ENCODE measurements at regions not wholly inside any gene's neighbourhood (a gene's known extent, or its start where the extent isn't known, plus 50 kb on each side); places are given as distances from the start of the nearest gene placed in this dataset.

DNA sequence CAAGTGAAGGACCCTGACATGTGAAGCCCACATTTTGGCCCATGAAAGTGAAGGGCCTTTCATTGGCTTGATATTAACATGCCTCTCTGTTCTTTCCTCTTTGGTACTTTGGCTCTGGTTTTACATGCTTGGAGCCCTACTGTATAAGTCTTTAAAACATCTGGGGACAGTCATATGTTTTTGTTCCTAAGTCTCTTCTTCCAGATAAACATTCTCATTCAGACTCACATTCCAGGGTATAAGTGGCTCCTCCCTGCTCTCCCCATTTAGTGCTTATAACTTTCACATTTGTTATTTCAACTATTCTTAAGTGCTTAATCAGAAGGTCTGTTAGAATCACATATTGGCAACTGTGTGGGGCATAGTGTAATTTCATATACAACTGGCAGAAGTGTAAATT lies 1932.2 kb upstream of the CELF4 start:
- no peak overlapping the region for H3K4me3 Mint-ChIP-seq
- no peak overlapping the region for H3K27ac ChIP-seq (ENCODE audit: low read depth, low read length)
- no peak for DNase-seq
- peaks cover 9% of the 10 kb centered on the region for H3K4me1 ChIP-seq (ENCODE audit: control insufficient read depth, insufficient read depth, low read length)
- H3K9ac ChIP-seq (ENCODE audit: extremely low read depth, low read length, poor library complexity, severe bottlenecking): no peak overlapping the region
- H3K4me1 Mint-ChIP-seq: peaks cover 16% of the 10 kb centered on the region
- H3K27me3 Mint-ChIP-seq (ENCODE audit: insufficient read depth): no peaks in the 10 kb centered on the region
- no peaks in the 10 kb centered on the region for H3K27me3 ChIP-seq (ENCODE audit: control insufficient read depth, insufficient read depth, low read length, poor library complexity, severe bottlenecking)
- TF ChIP-seq, protein P1, sequence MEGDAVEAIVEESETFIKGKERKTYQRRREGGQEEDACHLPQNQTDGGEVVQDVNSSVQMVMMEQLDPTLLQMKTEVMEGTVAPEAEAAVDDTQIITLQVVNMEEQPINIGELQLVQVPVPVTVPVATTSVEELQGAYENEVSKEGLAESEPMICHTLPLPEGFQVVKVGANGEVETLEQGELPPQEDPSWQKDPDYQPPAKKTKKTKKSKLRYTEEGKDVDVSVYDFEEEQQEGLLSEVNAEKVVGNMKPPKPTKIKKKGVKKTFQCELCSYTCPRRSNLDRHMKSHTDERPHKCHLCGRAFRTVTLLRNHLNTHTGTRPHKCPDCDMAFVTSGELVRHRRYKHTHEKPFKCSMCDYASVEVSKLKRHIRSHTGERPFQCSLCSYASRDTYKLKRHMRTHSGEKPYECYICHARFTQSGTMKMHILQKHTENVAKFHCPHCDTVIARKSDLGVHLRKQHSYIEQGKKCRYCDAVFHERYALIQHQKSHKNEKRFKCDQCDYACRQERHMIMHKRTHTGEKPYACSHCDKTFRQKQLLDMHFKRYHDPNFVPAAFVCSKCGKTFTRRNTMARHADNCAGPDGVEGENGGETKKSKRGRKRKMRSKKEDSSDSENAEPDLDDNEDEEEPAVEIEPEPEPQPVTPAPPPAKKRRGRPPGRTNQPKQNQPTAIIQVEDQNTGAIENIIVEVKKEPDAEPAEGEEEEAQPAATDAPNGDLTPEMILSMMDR (conservative IDR thresholded peaks at IDR 0.05): no peak
- peaks cover 5% of the 10 kb centered on the region for H3K36me3 Mint-ChIP-seq (ENCODE audit: low read depth)
- peaks cover 2% of the 10 kb centered on the region for H3K9me3 Mint-ChIP-seq
- no peaks in the 10 kb centered on the region for H3K9me3 ChIP-seq (ENCODE audit: control insufficient read depth, low read length)
- no peak overlapping the region for H3K27ac Mint-ChIP-seq
- no peaks in the 10 kb centered on the region for H3K36me3 ChIP-seq (ENCODE audit: control insufficient read depth, insufficient read depth, low read length)
- no peak overlapping the region for H3K4me3 ChIP-seq (ENCODE audit: low read length)

GRCh38 chr18:39496986-39497385 lies 1931.4 kb upstream of the CELF4 start:
- Histone ChIP-seq H3K9me3 (ENCODE audit: control insufficient read depth, low read length) (no peaks in the 10 kb centered on the region), H3K9ac (ENCODE audit: extremely low read depth, low read length, poor library complexity, severe bottlenecking) (no peak overlapping the region), H3K36me3 (ENCODE audit: control insufficient read depth, insufficient read depth, low read length) (no peaks in the 10 kb centered on the region), H3K4me1 (ENCODE audit: control insufficient read depth, insufficient read depth, low read length) (peaks cover 9% of the 10 kb centered on the region), H3K27me3 (ENCODE audit: control insufficient read depth, insufficient read depth, low read length, poor library complexity, severe bottlenecking) (no peaks in the 10 kb centered on the region), H3K27ac (ENCODE audit: low read depth, low read length) (no peak overlapping the region), H3K4me3 (ENCODE audit: low read length) (no peak overlapping the region)
- H3K4me3 Mint-ChIP-seq: no peak overlapping the region
- peaks cover 2% of the 10 kb centered on the region for H3K9me3 Mint-ChIP-seq
- no peak for DNase-seq
- TF ChIP-seq, protein P1 (conservative IDR thresholded peaks at IDR 0.05): no peak
- WGBS, 2 experiments (ENCODE audit: insufficient coverage in 1 of 2, insufficient read length in 1 of 2): 97 to 100% methylated on average over 1 to 3 of the region's 4 CpGs
- H3K27ac Mint-ChIP-seq: no peak overlapping the region
- H3K4me1 Mint-ChIP-seq: peaks cover 16% of the 10 kb centered on the region
- H3K36me3 Mint-ChIP-seq (ENCODE audit: low read depth): peaks cover 5% of the 10 kb centered on the region
- no peaks in the 10 kb centered on the region for H3K27me3 Mint-ChIP-seq (ENCODE audit: insufficient read depth)

GRCh38 chr18:39494211-39494896 lies 1928.8 kb upstream of the CELF4 start:
- Mint-ChIP-seq H3K27me3 (ENCODE audit: insufficient read depth) (no peaks in the 10 kb centered on the region), H3K27ac (no peak overlapping the region), H3K4me1 (peaks cover 8% of the 10 kb centered on the region)

More at GRCh38 chr18:39494211-39494896, 1928.8 kb upstream of the CELF4 start:
- no peak for DNase-seq
- Histone ChIP-seq H3K9ac (ENCODE audit: extremely low read depth, low read length, poor library complexity, severe bottlenecking) (no peak overlapping the region), H3K4me1 (ENCODE audit: control insufficient read depth, insufficient read depth, low read length) (peaks cover 6% of the 10 kb centered on the region), H3K36me3 (ENCODE audit: control insufficient read depth, insufficient read depth, low read length) (no peaks in the 10 kb centered on the region), H3K27ac (ENCODE audit: low read depth, low read length) (no peak overlapping the region), H3K4me3 (ENCODE audit: low read length) (peak overlapping the region; percentile 48), H3K9me3 (ENCODE audit: control insufficient read depth, low read length) (no peaks in the 10 kb centered on the region), H3K27me3 (ENCODE audit: control insufficient read depth, insufficient read depth, low read length, poor library complexity, severe bottlenecking) (no peaks in the 10 kb centered on the region)
- TF ChIP-seq, protein P1 (conservative IDR thresholded peaks at IDR 0.05): no peak
- 97 to 100% methylated on average over 2 of the region's 3 CpGs for WGBS, 2 experiments (ENCODE audit: insufficient coverage in 1 of 2, insufficient read length in 1 of 2)
- peaks cover 2% of the 10 kb centered on the region for H3K9me3 Mint-ChIP-seq
- H3K4me3 Mint-ChIP-seq: no peak overlapping the region
- peaks cover 5% of the 10 kb centered on the region for H3K36me3 Mint-ChIP-seq (ENCODE audit: low read depth)

Data from endodermal cell (in vitro differentiated cells).